ENCODE measurements at regions not wholly inside any gene's neighbourhood (a gene's known extent, or its start where the extent isn't known, plus 50 kb on each side); places are given as distances from the start of the nearest gene placed in this dataset.
"Not testable (repeated sequence)": the region's sequence is repeated elsewhere in the genome, so short reads cannot be mapped to it uniquely, and the experiment has no call there.

DNA sequence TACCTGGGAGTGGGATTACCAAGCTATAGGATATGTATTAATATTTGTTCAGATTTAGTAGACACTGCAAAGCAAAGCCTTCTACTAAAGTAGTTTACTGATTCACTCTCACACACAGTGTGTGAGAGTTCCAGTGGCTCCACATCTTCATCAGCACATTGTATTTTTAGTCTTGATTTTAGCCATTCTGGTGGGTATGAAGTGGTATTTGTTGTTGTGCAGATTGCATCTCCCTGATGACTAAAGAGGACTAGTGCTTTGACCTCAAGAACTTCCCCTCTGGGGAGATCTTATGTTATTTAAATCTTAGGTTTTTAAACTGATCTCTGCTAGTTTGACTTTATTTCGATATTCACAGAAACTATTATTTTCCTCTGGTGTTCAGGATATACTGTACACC lies 479.7 kb upstream of the RGS6 start:
- H3K4me1 ChIP-seq, result peaks cover 25% of the 10 kb centered on the region
- H3K27me3 ChIP-seq, result no peaks in the 10 kb centered on the region
- no peaks in the 10 kb centered on the region for H3K36me3 ChIP-seq (replicated peaks in 1 of 2; ENCODE audit: insufficient read depth in 1 of 2, low read depth in 2 of 2)
- no peaks in the 10 kb centered on the region for H3K9me3 ChIP-seq
- no peak overlapping the region for H3K27ac ChIP-seq
- TF ChIP-seq, protein P1, sequence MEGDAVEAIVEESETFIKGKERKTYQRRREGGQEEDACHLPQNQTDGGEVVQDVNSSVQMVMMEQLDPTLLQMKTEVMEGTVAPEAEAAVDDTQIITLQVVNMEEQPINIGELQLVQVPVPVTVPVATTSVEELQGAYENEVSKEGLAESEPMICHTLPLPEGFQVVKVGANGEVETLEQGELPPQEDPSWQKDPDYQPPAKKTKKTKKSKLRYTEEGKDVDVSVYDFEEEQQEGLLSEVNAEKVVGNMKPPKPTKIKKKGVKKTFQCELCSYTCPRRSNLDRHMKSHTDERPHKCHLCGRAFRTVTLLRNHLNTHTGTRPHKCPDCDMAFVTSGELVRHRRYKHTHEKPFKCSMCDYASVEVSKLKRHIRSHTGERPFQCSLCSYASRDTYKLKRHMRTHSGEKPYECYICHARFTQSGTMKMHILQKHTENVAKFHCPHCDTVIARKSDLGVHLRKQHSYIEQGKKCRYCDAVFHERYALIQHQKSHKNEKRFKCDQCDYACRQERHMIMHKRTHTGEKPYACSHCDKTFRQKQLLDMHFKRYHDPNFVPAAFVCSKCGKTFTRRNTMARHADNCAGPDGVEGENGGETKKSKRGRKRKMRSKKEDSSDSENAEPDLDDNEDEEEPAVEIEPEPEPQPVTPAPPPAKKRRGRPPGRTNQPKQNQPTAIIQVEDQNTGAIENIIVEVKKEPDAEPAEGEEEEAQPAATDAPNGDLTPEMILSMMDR (IDR thresholded peaks at IDR 0.05), result no peak
- no peak for TF ChIP-seq POLR2A (IDR thresholded peaks at IDR 0.05)
- ATAC-seq, result no peak
- no peak for DNase-seq
- 95 to 96% methylated on average over 1 of the region's 1 CpG for WGBS, 2 donors
- H3K4me3 ChIP-seq, result no peak overlapping the region
- intact Hi-C loops (cut with DNase I), result no loop called here

DNA sequence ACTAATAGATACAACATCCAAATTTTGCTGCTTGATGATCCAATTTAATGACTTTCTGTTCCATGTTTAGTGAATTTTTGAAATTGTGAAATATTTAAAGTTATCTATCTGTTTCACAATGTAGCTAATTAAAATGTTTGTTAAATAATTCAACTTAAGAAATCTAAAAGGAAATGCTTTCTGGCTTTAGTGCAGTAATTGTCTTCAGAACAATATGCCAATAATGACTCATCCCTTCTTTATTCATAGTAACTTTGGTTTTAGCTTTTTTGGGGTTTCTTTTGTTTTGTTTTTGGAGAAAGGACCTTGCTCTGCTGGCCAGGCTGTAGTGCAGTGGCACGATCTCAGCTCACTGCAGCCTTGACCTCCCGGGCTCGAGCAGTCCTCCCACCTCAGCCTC lies 479.2 kb upstream of the RGS6 start:
- Histone ChIP-seq H3K4me3 (no peak overlapping the region), H3K36me3 (replicated peaks in 1 of 2; ENCODE audit: insufficient read depth in 1 of 2, low read depth in 2 of 2) (no peaks in the 10 kb centered on the region), H3K27me3 (no peaks in the 10 kb centered on the region), H3K9me3 (no peaks in the 10 kb centered on the region), H3K27ac (no peak overlapping the region), H3K4me1 (peaks cover 24% of the 10 kb centered on the region)
- 95% methylated on average over 3 of the region's 3 CpGs for WGBS, 2 donors
- intact Hi-C loops (cut with DNase I), result no loop called here
- TF ChIP-seq POLR2A (IDR thresholded peaks at IDR 0.05), result no peak
- TF ChIP-seq, protein P1 (IDR thresholded peaks at IDR 0.05), result no peak
- ATAC-seq (no peak), DNase-seq (no peak)

DNA sequence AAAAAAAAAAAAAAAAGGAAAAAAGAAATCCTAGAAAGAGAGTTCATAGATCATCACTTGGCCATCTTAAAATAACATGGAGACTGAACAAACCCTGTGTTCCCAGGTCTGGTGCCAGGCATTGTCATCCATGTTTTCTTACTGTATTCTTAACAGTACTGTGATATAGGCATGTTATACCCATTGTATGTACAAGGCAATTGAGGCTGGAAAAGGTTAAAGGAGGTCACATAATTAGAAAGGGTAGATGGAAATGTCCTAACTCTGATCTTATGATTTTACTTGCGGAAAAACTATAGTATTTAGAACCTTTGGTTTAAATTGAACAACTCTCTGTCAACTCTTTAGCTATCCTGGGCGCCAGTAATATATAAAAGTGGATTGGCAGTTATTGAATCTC lies 478.2 kb upstream of the RGS6 start:
- WGBS, 2 donors, result 64 to 96% methylated on average over 2 of the region's 2 CpGs
- H3K4me3 ChIP-seq, result no peak overlapping the region
- no peaks in the 10 kb centered on the region for H3K9me3 ChIP-seq
- H3K4me1 ChIP-seq, result peaks cover 13% of the 10 kb centered on the region
- ATAC-seq (no peak), DNase-seq (no peak)
- no peaks in the 10 kb centered on the region for H3K27me3 ChIP-seq
- intact Hi-C loops (cut with DNase I), result no loop called here
- H3K27ac ChIP-seq, result no peak overlapping the region
- TF ChIP-seq, protein P1 (IDR thresholded peaks at IDR 0.05), result no peak
- no peak for TF ChIP-seq POLR2A (IDR thresholded peaks at IDR 0.05)
- H3K36me3 ChIP-seq (replicated peaks in 1 of 2; ENCODE audit: insufficient read depth in 1 of 2, low read depth in 2 of 2), result no peaks in the 10 kb centered on the region

DNA sequence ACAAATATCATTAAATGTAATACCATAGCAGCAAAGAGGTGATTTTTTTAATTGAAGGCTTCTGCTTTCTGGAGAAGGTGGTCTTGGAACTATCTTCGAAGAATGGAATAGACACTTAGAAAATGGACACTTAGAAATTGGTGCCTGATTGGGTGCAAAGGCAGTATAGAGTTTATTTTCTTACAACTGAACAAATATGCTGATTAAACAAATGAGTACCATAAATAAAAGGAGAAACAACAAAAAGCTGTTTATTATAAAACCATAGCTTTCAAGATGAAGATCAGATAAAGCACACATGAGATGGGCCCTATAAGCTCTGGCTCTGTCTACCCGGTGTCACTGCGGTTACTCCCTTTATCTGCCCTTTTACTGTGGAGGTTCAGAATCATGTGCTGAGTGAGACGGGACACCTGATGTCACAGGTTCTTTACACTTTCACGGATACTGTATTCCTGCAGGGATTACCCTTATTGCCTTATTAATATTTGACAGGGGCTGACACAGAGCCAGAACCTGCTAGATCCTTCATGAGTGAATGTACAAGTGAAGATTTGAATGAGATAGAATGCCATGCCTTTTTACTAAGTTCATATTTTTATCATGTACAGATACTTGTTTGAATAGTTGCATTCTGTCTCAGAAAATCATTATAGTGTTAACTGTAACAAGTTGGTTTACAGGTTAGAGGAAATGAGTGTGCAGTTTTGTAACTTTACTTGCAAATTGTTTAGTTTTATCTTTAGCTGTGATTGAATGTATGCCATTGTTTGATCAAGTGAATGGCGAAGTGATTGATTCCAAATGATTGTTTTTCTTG lies 477.5 kb upstream of the RGS6 start:
- Histone ChIP-seq H3K36me3 (replicated peaks in 1 of 2; ENCODE audit: insufficient read depth in 1 of 2, low read depth in 2 of 2) (no peaks in the 10 kb centered on the region), H3K4me3 (no peak overlapping the region), H3K4me1 (peaks cover 6% of the 10 kb centered on the region), H3K27ac (peak overlapping the region in 1 of 4 donors; percentile 39), H3K9me3 (no peaks in the 10 kb centered on the region), H3K27me3 (no peaks in the 10 kb centered on the region)
- intact Hi-C loops (cut with DNase I), result no loop called here
- no peak for DNase-seq
- 32 to 37% methylated on average over 6 of the region's 6 CpGs for WGBS, 2 donors
- ATAC-seq, result no peak
- TF ChIP-seq POLR2A (IDR thresholded peaks at IDR 0.05), result no peak
- TF ChIP-seq, protein P1 (IDR thresholded peaks at IDR 0.05), result no peak

DNA sequence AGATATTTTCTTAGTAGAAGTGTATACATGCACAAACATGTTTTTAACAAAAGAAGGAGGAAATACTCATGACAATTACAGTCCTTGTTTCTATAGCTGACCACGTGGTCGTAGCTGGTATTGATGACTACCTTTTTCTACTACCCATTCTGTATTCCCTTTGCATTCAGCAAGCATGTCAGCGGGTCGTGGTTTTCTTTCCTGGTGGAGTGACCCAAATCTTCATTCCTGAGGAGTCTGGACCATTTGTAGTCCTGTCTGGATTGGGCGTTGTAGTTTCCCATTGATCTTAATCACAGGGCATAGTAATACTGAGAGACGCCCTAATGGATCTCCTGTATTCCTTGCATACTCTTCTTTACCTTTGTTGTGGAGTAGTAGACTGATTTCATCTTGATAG lies 472.1 kb upstream of the RGS6 start:
- peaks cover 2% of the 10 kb centered on the region for H3K4me1 ChIP-seq
- intact Hi-C loops (cut with DNase I), result no loop called here
- H3K4me3 ChIP-seq, result no peak overlapping the region
- H3K27me3 ChIP-seq, result no peaks in the 10 kb centered on the region
- no peak for ATAC-seq
- no peaks in the 10 kb centered on the region for H3K9me3 ChIP-seq
- TF ChIP-seq POLR2A (IDR thresholded peaks at IDR 0.05), result no peak
- TF ChIP-seq, protein P1 (IDR thresholded peaks at IDR 0.05), result no peak
- no peaks in the 10 kb centered on the region for H3K36me3 ChIP-seq (replicated peaks in 1 of 2; ENCODE audit: insufficient read depth in 1 of 2, low read depth in 2 of 2)
- no peak overlapping the region for H3K27ac ChIP-seq
- WGBS, 2 donors, result 81 to 89% methylated on average over 6 of the region's 6 CpGs
- no peak for DNase-seq

DNA sequence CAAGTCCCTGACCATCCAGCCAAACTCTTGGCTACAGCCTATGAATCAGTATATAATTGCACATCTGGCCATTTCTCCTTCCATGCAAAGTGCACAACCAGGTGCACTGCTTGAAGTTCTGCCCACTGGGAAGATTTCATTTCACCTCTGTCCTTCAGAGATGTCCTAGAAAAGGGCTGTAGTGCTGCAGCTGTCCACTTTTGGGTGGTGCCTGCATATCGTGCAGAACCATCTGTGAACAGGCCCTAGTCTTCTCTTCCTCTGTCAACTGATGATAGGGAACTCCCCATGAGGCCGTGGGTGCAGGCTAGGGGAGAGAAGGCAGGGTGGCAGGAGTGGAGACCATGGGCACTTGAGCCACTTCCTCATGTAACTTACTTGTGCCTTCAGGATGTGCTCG lies 470.6 kb upstream of the RGS6 start:
- H3K4me1 ChIP-seq; ATAC-seq; H3K27me3 ChIP-seq; DNase-seq; H3K27ac ChIP-seq; intact Hi-C loops (cut with DNase I); H3K9me3 ChIP-seq; H3K36me3 ChIP-seq (replicated peaks in 1 of 2; ENCODE audit: insufficient read depth in 1 of 2, low read depth in 2 of 2); H3K4me3 ChIP-seq: not testable (repeated sequence)
- WGBS, 2 donors, result 71 to 95% methylated on average over 3 of the region's 3 CpGs

Measured in body of pancreas (tissue), 4 donors.